Ishikawa (cell line): ENCODE measurements at regions not wholly inside any gene's neighbourhood (a gene's known extent, or its start where the extent isn't known, plus 50 kb on each side); places are given as distances from the start of the nearest gene placed in this dataset.

Experiments used
- CEBPB ChIP-seq: IDR thresholded peaks from 2 replicates; pipeline ENCODE4 v1.6.1; 2012
- CREB1 ChIP-seq: IDR thresholded peaks from 2 replicates; pipeline ENCODE4 v1.6.1; 2012; ENCODE audit warnings: low read depth
- EGR1 ChIP-seq: IDR thresholded peaks from 2 replicates; pipeline ENCODE4 v1.6.1; 2012
- EP300 ChIP-seq: IDR thresholded peaks from 2 replicates; pipeline ENCODE4 v1.6.1; 2012; ENCODE audit warnings: borderline replicate concordance
- FOXM1 ChIP-seq: IDR thresholded peaks from 2 replicates; pipeline ENCODE4 v1.6.1; 2012; ENCODE audit warnings: low read depth, borderline replicate concordance
- NFIC ChIP-seq: IDR thresholded peaks from 2 replicates; pipeline ENCODE4 v1.6.1; 2012
- RAD21 ChIP-seq: IDR thresholded peaks from 2 replicates; pipeline ENCODE4 v1.6.1; 2012; ENCODE audit warnings: low read depth
- TAF1 ChIP-seq: IDR thresholded peaks from 2 replicates; pipeline ENCODE4 v1.6.1; 2012; ENCODE audit warnings: low read depth, mild to moderate bottlenecking
- TCF12 ChIP-seq: IDR thresholded peaks from 2 replicates; pipeline ENCODE4 v1.6.1; 2012; ENCODE audit warnings: low read depth
- TEAD4 ChIP-seq: IDR thresholded peaks from 2 replicates; pipeline ENCODE4 v1.6.1; 2012
- YY1 ChIP-seq: IDR thresholded peaks from 2 replicates; pipeline ENCODE4 v1.6.1; 2012; ENCODE audit warnings: low read depth
- ZBTB7A ChIP-seq: IDR thresholded peaks from 2 replicates; pipeline ENCODE4 v1.6.1; 2012; ENCODE audit warnings: low read depth
- TF ChIP-seq, protein P1 (sequence below): IDR thresholded peaks from 2 replicates; pipeline ENCODE4 v1.6.1; 2012; ENCODE audit warnings: low read depth, mild to moderate bottlenecking
- TF ChIP-seq, protein P2 (sequence below): IDR thresholded peaks from 2 replicates; pipeline ENCODE4 v1.6.1; 2012
- TF ChIP-seq, protein P3 (sequence below): IDR thresholded peaks from 2 replicates; pipeline ENCODE4 v1.6.1; 2012

DNA sequence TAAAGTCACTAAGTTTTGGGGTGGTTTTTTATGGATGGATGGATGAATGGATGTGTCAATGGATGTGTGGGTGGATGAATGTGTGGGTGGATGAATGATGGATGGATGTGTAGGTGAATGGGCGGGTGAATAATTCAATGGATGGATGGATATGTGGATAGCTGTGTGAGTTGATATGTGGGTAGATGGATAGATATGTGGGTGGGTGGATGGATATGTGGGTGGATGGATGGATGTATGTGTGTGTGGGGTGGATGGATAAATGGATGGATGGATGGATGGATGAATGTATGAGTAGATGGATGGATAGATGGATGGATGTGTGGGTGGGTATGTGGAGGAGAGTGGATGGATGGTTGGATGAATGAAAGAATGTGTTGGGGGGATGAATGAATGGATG, 310.1 kb upstream of the C16orf82 start:
- TF ChIP-seq YY1 (no peak), EGR1 (no peak), EP300 (no peak), ZBTB7A (no peak)

DNA sequence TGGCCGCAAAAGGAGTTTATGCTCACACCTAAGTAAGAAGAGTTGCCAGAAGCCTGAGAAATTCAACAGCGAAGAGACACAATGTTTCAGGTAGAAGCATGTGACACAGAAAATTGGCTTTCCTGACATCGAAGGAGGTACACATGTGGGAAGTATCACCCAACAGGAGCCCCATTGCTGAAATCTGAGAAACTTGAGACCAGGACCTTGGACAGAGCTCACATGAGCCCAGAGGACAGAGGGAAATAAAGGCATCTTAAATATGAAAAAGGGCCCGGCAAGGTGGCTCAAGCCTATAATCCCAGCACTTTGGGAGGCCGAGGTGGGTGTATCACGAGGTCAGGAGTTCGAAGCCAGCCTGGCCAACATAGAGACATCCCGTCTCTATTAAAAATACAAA, 304.1 kb upstream of the C16orf82 start:
- TF ChIP-seq, protein P1, sequence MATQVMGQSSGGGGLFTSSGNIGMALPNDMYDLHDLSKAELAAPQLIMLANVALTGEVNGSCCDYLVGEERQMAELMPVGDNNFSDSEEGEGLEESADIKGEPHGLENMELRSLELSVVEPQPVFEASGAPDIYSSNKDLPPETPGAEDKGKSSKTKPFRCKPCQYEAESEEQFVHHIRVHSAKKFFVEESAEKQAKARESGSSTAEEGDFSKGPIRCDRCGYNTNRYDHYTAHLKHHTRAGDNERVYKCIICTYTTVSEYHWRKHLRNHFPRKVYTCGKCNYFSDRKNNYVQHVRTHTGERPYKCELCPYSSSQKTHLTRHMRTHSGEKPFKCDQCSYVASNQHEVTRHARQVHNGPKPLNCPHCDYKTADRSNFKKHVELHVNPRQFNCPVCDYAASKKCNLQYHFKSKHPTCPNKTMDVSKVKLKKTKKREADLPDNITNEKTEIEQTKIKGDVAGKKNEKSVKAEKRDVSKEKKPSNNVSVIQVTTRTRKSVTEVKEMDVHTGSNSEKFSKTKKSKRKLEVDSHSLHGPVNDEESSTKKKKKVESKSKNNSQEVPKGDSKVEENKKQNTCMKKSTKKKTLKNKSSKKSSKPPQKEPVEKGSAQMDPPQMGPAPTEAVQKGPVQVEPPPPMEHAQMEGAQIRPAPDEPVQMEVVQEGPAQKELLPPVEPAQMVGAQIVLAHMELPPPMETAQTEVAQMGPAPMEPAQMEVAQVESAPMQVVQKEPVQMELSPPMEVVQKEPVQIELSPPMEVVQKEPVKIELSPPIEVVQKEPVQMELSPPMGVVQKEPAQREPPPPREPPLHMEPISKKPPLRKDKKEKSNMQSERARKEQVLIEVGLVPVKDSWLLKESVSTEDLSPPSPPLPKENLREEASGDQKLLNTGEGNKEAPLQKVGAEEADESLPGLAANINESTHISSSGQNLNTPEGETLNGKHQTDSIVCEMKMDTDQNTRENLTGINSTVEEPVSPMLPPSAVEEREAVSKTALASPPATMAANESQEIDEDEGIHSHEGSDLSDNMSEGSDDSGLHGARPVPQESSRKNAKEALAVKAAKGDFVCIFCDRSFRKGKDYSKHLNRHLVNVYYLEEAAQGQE, result peak; percentile 67
- TF ChIP-seq, protein P2, sequence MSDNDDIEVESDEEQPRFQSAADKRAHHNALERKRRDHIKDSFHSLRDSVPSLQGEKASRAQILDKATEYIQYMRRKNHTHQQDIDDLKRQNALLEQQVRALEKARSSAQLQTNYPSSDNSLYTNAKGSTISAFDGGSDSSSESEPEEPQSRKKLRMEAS, result no peak

DNA sequence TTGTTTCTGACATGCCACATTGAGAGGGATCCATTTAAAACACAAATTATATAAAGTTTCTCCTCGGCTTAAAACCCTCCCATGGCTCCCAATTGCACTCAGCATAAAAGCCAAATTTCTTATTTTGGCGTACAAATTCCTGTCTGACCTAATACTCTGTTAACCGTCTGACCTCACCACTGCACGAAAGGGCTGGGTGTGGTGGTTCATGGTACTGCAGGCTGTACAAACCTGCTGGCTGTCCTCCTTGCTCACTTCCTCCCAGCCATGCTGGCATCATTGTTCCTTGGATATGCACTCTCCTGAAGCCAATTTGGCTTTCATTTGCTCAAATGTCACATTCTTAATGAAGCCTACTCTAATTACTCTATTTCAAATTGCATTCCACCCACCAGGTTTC, 301.6 kb upstream of the C16orf82 start:
- no peak for TF ChIP-seq NFIC
- no peak for TF ChIP-seq TAF1
- no peak for TF ChIP-seq EGR1
- no peak for TF ChIP-seq EP300
- TF ChIP-seq, protein P1, result no peak
- no peak for TF ChIP-seq RAD21

DNA sequence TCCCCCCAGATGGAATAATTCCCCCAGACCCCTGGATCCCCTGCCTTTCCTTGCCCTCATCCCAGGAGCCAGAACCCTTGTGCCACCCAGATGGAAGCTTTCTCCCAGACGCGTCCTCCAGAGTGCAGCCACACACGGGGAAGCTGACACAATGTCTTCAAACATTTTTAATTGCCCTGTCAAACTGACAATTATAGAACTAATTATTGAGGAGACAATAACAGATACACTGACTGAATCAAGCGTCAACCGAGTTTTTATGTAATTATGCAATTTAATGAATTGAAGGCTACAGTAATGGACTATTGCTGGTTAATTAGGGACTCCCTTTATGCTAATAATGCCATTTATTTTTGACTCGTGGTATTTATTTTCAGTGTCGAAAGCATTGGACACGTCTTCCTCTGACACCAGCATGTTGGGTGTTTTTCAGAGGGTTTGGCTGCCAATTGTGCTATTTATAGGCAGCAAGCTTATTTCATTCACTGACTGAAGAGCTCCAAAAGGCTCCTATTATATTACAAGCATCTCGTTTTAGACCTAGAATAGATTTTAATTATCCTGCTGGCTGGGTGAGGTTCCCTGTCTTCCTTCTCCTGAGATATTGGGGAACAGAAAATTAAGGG, 298.2 kb upstream of the C16orf82 start:
- TF ChIP-seq CREB1 (no peak), EGR1 (no peak), TCF12 (no peak), TAF1 (no peak), NFIC (no peak), RAD21 (no peak)
- TF ChIP-seq, protein P2, result no peak
- TF ChIP-seq, protein P1, result no peak
- TF ChIP-seq, protein P3, sequence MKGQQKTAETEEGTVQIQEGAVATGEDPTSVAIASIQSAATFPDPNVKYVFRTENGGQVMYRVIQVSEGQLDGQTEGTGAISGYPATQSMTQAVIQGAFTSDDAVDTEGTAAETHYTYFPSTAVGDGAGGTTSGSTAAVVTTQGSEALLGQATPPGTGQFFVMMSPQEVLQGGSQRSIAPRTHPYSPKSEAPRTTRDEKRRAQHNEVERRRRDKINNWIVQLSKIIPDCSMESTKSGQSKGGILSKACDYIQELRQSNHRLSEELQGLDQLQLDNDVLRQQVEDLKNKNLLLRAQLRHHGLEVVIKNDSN, result no peak

DNA sequence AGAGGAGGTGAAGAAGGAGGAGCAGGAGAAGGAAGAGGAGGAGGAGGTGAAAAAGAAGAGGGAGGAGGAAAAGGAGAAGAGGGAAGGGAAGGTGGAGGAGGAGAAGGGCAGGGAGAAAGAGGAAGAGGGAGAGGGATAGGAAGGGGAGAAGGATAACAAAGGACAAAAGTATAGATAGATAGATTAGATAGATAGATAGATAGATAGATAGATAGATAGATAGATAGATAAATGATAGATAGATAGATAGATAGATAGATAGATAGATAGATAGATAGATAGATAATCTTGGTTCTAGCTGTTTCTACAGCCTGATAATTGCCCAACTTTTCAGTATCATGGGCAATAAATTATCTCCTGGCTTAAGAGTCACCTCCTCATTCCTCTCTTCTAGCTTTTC, 296.2 kb upstream of the C16orf82 start:
- TF ChIP-seq, protein P3, result no peak
- TF ChIP-seq ZBTB7A, result no peak
- no peak for TF ChIP-seq YY1
- TF ChIP-seq TCF12, result no peak
- TF ChIP-seq, protein P2, result no peak
- no peak for TF ChIP-seq CEBPB
- no peak for TF ChIP-seq FOXM1
- no peak for TF ChIP-seq TEAD4
- no peak for TF ChIP-seq TAF1
- no peak for TF ChIP-seq CREB1
- no peak for TF ChIP-seq EP300
- TF ChIP-seq NFIC, result no peak
- TF ChIP-seq, protein P1, result no peak
- no peak for TF ChIP-seq EGR1
- TF ChIP-seq RAD21, result no peak
